ENCODE measurements at regions not wholly inside any gene's neighbourhood (a gene's known extent, or its start where the extent isn't known, plus 50 kb on each side); places are given as distances from the start of the nearest gene placed in this dataset.

GRCh38 chr6:18746727-18747126 is 359.6 kb downstream of the RNF144B start:
- FAIRE-seq (no peak), DNase-seq (ENCODE audit: insufficient read length, low spot score) (no peak)

- FAIRE-seq: no peak
- DNase-seq (ENCODE audit: insufficient read length, low spot score): no peak
Observed at GRCh38 chr6:18748314-18748713, 361.2 kb downstream of the RNF144B start.

- no peak for FAIRE-seq
- no peak for DNase-seq (ENCODE audit: insufficient read length, low spot score)
Observed at GRCh38 chr6:18752278-18753068, 365.3 kb downstream of the RNF144B start.

GRCh38 chr6:18753076-18753475 is 365.9 kb downstream of the RNF144B start:
- FAIRE-seq: no peak
- no peak for DNase-seq (ENCODE audit: insufficient read length, low spot score)

GRCh38 chr6:18763086-18763485 is 375.9 kb downstream of the RNF144B start:
- FAIRE-seq (no peak), DNase-seq (ENCODE audit: insufficient read length, low spot score) (no peak)

GRCh38 chr6:18784794-18785193 is 397.6 kb downstream of the RNF144B start:
- FAIRE-seq: no peak

GRCh38 chr6:18785810-18786490 is 398.8 kb downstream of the RNF144B start:
- FAIRE-seq: no peak
- DNase-seq (ENCODE audit: insufficient read length, low spot score): no peak

More at GRCh38 chr6:18784794-18785193, 397.6 kb downstream of the RNF144B start:
- no peak for DNase-seq (ENCODE audit: insufficient read length, low spot score)

GRCh38 chr6:18792866-18793265 is 405.7 kb downstream of the RNF144B start:
- FAIRE-seq: no peak

GRCh38 chr6:18795726-18796125 is 408.6 kb downstream of the RNF144B start:
- FAIRE-seq (no peak), DNase-seq (ENCODE audit: insufficient read length, low spot score) (no peak)

More at GRCh38 chr6:18792866-18793265, 405.7 kb downstream of the RNF144B start:
- DNase-seq (ENCODE audit: insufficient read length, low spot score): no peak

GRCh38 chr6:18820725-18821124 is 433.6 kb downstream of the RNF144B start:
- FAIRE-seq (no peak), DNase-seq (ENCODE audit: insufficient read length, low spot score) (no peak)

GRCh38 chr6:18823782-18824386 is 436.7 kb downstream of the RNF144B start:
- no peak for DNase-seq (ENCODE audit: insufficient read length, low spot score)
- no peak for FAIRE-seq

GRCh38 chr6:18829272-18829870 is 442.2 kb downstream of the RNF144B start:
- no peak for FAIRE-seq
- no peak for DNase-seq (ENCODE audit: insufficient read length, low spot score)

- no peak for FAIRE-seq
- DNase-seq (ENCODE audit: insufficient read length, low spot score): no peak
Observed at GRCh38 chr6:18835976-18836375, 448.8 kb downstream of the RNF144B start.

GRCh38 chr6:18837013-18837412 is 449.9 kb downstream of the RNF144B start:
- DNase-seq (ENCODE audit: insufficient read length, low spot score) (no peak), FAIRE-seq (no peak)

- DNase-seq (ENCODE audit: insufficient read length, low spot score) (no peak), FAIRE-seq (no peak)
Observed at GRCh38 chr6:18842534-18842933, 455.4 kb downstream of the RNF144B start.

GRCh38 chr6:18845896-18846295 is 458.7 kb downstream of the RNF144B start:
- no peak for FAIRE-seq
- no peak for DNase-seq (ENCODE audit: insufficient read length, low spot score)

GRCh38 chr6:18846327-18846726 is 459.2 kb downstream of the RNF144B start:
- no peak for FAIRE-seq
- DNase-seq (ENCODE audit: insufficient read length, low spot score): no peak

- no peak for FAIRE-seq
- no peak for DNase-seq (ENCODE audit: insufficient read length, low spot score)
Observed at GRCh38 chr6:18861204-18861603, 474.1 kb downstream of the RNF144B start.

GRCh38 chr6:18883268-18883667 is 496.1 kb downstream of the RNF144B start:
- FAIRE-seq: no peak
- DNase-seq (ENCODE audit: insufficient read length, low spot score): no peak

- no peak for FAIRE-seq
Observed at GRCh38 chr6:18883851-18884250, 496.7 kb downstream of the RNF144B start.

GRCh38 chr6:18893540-18894269 is 506.6 kb downstream of the RNF144B start:
- no peak for DNase-seq (ENCODE audit: insufficient read length, low spot score)
- no peak for FAIRE-seq

More at GRCh38 chr6:18883851-18884250, 496.7 kb downstream of the RNF144B start:
- no peak for DNase-seq (ENCODE audit: insufficient read length, low spot score)

Data from HTR-8/SVneo (cell line).